ENCODE measurements at regions not wholly inside any gene's neighbourhood (a gene's known extent, or its start where the extent isn't known, plus 50 kb on each side); places are given as distances from the start of the nearest gene placed in this dataset.

- no peak for DNase-seq (ENCODE audit: low read depth)
Measured at GRCh38 chr12:107282628-107283027, 189.3 kb upstream of the CRY1 start.

DNA sequence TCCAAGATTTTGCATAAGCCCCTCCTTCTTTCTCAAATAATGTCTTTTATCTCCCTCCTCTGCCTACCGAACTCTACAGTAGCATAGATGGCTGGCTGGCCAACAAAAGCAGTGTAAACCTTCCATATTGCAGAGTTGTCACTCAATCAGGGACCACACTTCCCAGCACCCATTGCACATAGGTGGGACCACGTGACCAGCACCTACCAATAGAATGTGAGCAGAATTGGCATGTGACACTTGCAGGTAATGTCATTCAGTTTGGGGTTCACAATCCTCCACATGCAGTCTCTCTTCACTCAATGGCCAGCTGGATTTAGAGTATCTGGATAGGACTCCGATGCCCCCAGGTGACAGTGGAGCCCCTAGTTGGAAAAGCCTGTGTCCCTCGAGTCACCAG, 190.3 kb upstream of the CRY1 start:
- no peak for DNase-seq (ENCODE audit: low read depth)

DNA sequence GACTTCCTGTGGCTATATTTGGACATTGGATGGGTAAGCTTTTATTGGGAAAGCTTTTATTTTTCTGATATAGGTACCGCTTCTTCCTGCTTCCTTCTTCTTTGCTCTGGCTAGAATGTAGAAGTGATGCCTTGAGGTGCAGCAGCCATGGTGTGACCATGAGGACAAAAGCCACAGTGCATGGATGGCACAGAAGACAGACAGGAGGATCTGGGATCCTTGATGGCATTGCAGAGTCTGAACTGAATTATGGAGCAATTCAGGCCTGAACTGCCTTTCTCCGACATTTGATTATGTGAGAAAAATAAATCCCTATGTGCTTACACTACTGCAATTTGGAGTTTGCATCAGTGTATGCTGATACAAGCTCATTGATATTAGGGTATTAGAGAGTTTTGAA, 191.3 kb upstream of the CRY1 start:
- DNase-seq (ENCODE audit: low read depth) = no peak

GRCh38 chr12:107287436-107288413, 194.4 kb upstream of the CRY1 start:
- no peak for DNase-seq (ENCODE audit: low read depth)

- DNase-seq (ENCODE audit: low read depth) = no peak
Measured at GRCh38 chr12:107288414-107289127, 195.2 kb upstream of the CRY1 start.

GRCh38 chr12:107291018-107291417, 197.7 kb upstream of the CRY1 start:
- no peak for DNase-seq (ENCODE audit: low read depth)

- DNase-seq (ENCODE audit: low read depth) = no peak
Measured at GRCh38 chr12:107296681-107297089, 203.3 kb upstream of the CRY1 start.

- no peak for DNase-seq (ENCODE audit: low read depth)
Measured at GRCh38 chr12:107302649-107303341, 209.4 kb upstream of the CRY1 start.

DNA sequence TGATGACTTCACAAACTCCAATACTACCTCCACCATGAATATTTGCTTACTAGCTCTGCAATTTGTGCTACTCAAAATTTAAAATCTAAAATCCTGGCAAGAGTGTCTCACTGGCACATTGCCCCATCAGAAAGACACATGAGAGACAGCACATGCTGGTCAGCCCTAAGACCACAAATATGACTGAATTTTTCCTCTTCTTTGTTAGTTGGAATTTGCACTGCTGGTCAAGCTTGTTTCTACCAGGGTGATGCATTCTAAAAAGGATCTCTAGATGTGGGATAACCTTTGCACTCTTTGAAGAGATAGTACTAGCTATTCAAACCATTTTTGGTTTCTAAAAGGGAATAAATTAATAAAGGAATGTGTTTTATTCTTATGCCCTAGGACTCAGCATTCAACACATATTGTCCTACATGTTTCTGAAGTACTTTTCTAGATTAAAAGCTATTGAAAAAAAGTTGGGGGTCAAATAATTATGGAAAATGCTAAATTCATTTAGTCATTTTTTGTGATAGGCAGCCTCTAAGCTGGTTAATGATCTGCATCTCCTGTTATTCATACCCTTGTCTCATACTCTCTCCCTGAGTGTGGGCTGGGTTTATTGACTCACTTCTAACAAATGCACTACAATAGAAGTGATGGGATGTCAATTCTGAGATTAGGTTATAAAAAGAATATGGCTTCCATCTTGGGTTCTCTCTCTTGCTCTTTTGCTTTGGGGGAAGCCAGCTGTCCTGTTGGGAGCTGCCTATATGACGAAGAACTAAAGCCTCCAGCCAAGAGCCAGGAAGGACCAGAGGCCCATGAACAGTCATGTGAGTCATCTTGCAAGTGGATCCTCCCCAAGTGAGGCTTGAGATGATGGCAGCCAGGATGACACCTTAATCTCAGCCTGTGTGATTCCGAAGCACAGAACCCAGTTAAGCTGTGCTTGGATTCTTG, 211.5 kb upstream of the CRY1 start:
- no peak for DNase-seq (ENCODE audit: low read depth)

DNA sequence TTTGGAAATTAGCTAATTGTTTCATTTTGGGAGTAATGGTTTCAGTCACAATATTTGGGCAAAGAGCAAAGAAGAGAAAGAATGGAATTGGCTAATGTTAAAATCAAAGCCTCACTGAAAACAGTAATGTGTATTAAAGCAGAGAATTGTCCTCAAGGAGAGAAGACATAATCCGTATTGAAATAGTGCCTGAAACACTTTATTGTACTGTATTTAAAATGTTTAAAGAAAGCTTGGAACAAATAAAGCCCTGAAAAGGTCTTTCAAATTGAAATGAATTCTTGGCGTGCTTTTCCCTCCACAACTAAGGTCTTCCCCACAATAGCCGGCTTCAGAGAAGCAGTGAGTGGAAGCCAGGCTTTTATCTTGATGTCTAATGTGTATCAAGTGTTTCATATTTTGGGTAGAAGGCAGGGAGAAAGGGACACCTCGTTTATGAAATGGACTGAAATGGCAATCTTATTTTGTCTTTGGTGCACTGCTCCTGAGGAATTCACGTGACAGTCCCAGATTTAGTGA, 212.9 kb upstream of the CRY1 start:
- DNase-seq (ENCODE audit: low read depth) = no peak

DNA sequence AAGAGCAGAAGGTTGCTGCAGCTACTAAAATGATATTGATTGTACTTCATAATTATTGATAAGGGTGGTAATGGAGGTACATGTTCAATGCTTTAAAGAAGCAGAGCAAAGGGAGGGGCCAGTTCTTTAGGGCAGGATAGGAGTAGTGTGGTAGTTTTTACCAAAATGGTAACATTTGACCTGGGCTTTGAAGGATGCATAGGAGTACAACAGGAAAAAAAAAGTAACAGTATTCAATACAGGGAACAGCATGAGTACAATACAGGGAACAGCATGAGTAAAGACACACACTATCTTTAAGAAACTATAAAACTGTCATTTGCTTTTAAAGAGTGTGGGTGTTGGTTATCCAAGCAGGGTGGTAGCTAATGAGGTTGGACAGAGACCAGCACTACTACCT, 215.0 kb upstream of the CRY1 start:
- no peak for DNase-seq (ENCODE audit: low read depth)

DNA sequence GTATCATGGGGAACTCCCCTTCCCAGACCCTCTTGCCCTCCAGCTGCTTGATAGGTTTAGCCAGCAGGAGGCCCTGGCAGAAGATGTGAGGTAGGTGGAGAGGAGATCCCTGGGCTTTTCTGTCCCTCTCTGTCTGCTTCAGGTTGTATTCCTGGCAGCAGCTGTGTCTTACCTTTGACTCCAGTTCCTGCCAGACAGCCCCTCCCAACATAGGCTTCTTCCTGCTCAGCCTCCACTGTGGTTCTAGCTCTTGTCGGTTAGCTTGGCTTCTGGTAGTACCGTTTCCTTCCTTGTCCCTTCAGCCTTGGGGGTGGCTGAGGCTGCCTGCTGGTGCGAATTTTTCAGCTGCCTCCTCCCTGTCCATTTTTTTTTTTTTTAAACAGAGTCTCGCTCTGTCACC, 215.7 kb upstream of the CRY1 start:
- no peak for DNase-seq (ENCODE audit: low read depth)

- DNase-seq (ENCODE audit: low read depth) = no peak
Measured at GRCh38 chr12:107310621-107311020, 217.3 kb upstream of the CRY1 start.

DNA sequence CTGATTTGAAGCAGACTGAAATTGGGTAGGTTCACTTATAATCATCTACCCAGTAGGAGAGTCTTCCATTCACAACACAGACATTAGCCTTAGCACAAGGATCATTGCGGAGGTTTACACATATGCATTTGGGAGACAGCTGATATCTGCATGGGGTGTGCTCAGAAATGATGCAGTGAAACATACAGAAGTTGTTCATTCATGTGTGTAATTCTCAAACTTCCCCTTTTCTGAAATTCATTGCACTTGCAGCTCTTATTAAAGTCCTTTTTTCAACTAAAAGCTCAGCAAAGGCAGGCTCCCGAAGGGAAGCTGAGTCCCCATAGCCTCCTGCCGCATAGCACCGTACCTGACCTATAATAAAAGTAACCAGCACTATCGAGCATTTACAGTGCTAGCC, 218.3 kb upstream of the CRY1 start:
- DNase-seq (ENCODE audit: low read depth) = no peak

DNA sequence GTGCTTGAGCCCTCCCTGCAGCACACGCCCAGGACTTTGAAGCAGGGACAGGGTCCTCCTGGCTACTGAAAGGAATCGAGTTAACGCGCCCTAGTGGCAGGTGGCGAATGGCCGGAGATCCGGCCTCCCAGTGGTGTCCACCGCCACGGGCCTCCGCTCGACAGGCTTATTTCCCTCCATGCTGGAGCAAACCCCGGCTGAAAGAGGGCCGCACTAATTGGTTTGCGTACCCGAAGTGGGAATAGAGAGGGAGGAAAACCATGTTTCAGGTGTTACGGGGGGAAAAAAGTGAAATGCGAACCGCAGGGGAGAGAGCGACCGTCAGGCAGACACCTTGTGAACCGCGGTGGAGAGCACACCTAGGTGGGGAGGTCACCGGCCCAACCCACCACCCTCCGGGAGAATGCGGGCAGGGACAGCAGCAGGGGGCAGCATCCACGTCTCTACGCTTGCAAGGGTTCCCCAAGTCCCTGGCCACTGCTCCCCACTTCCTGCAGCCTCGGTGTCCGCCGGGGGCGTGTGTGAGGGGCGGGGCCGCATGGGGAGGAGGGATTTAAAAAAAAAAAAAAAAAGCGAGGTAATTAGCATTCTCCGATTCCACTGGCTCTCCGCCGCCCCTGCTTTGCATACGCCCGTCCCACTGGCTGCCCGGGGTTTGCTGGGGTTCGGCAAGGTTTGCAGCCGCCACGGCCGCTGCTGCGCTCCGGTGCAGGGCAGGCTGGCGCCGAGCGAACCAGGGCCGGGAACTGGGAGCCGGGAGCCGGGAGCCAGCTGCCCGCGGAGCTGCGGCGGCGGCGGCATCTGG, 224.6 kb upstream of the CRY1 start:
- DNase-seq (ENCODE audit: low read depth) = peak; percentile 78

GRCh38 chr12:107318556-107318805, 225.1 kb upstream of the CRY1 start:
- DNase-seq (ENCODE audit: low read depth) = no peak

- no peak for DNase-seq (ENCODE audit: low read depth)
Measured at GRCh38 chr12:107318806-107319532, 225.6 kb upstream of the CRY1 start.

- no peak for DNase-seq (ENCODE audit: low read depth)
Measured at GRCh38 chr12:107319533-107320032, 226.2 kb upstream of the CRY1 start.

- DNase-seq (ENCODE audit: low read depth) = peak; percentile 70
Measured at GRCh38 chr12:107320033-107320928, 226.9 kb upstream of the CRY1 start.
